ENCODE measurements at regions not wholly inside any gene's neighbourhood (a gene's known extent, or its start where the extent isn't known, plus 50 kb on each side); places are given as distances from the start of the nearest gene placed in this dataset.
"Not testable (repeated sequence)": the region's sequence is repeated elsewhere in the genome, so short reads cannot be mapped to it uniquely, and the experiment has no call there.

- no peak for DNase-seq (ENCODE audit: low read depth)
Observed at GRCh38 chr11:43129329-43129728, 182.5 kb upstream of the API5 start.

GRCh38 chr11:43130616-43131015, 181.2 kb upstream of the API5 start:
- no peak for DNase-seq (ENCODE audit: low read depth)

GRCh38 chr11:43135966-43136534, 175.7 kb upstream of the API5 start:
- DNase-seq (ENCODE audit: low read depth): no peak

DNA sequence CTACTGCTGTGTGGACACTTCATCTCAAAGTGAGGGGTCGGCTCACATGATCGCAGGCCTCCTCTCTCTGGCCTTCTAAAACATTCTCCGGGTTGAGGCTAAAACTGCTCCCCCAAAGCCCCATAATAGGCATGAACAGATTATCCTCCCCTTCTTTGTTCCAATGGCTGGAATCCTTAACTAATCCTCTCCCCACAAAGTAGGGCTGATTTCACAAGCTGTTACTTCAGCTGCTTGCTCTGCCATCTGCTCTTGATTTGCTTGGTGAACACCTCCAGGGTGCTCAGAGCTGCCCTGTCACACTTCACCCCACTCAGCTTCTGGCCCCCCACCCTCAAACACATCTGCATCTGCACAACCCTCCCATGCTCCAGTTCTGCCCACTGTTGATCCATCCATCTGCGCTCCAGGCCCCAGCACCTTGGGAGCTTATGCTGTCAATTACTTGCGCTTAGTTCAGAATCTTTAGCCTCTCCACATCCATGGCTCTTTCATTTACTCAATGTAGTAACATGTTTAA, 173.1 kb upstream of the API5 start:
- DNase-seq (ENCODE audit: low read depth): no peak

DNA sequence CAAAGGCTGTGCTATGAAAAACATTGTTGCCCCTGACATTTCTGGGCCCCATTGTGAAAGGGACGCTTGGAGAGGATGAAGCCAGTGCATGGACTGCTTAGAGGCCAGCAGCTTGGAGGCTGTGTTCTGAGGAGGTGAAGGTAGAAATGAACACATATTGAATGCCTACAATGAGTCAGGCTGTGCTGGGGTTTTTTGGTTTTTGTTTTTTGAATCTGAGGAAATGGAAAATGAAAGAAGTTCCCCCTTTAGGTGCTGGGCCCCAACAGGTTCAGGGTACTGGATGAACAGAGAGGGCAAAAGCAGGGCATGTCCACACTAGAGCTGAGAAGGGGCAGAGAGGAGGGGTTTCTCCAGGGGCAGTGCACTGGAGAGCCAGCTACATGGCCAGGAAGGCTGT, 166.1 kb upstream of the API5 start:
- no peak for DNase-seq (ENCODE audit: low read depth)

- DNase-seq (ENCODE audit: low read depth): no peak
Observed at GRCh38 chr11:43150697-43151096, 161.1 kb upstream of the API5 start.

- no peak for DNase-seq (ENCODE audit: low read depth)
Observed at GRCh38 chr11:43164831-43165230, 147.0 kb upstream of the API5 start.

DNA sequence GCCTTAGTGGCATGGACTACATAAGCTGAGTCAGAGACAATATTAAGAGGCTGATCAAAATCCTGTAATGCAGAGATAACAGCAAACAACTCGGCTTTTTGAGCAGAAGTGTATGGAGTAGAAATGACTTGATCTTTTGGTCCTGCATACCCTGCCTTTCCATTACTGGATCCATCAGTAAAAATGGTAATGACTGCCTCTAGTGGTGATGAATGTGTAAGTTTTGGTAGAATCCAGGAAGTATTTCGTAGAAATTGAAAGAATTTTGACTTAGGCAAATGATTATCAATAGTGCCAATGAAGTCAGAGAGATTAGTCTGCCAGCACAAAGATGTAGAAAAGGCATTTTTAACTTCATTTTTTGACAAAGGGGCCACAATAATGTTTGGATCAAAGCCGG, 146.4 kb upstream of the API5 start:
- not testable (repeated sequence) for DNase-seq (ENCODE audit: low read depth)

- not testable (repeated sequence) for DNase-seq (ENCODE audit: low read depth)
Observed at GRCh38 chr11:43168241-43168640, 143.6 kb upstream of the API5 start.

GRCh38 chr11:43172477-43172876, 139.3 kb upstream of the API5 start:
- no peak for DNase-seq (ENCODE audit: low read depth)

DNA sequence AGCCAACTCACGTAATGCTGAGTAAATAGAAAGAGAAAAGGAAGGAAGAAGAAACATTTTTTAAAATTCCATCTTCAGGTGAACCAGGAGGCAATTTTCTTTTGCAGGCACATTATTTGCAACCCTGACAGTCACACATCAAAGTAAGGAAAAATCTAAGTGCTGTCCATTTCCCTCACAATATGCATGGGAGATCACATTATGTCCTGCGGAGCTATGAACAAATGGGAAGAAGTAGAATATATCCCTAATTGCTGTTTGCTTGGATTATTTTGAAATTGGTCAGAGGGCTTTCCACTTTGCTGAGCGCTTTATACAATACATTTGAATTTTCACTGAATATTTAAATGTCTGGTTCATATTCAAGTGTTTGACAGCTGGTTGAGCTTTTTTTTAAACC, 133.8 kb upstream of the API5 start:
- no peak for DNase-seq (ENCODE audit: low read depth)

DNA sequence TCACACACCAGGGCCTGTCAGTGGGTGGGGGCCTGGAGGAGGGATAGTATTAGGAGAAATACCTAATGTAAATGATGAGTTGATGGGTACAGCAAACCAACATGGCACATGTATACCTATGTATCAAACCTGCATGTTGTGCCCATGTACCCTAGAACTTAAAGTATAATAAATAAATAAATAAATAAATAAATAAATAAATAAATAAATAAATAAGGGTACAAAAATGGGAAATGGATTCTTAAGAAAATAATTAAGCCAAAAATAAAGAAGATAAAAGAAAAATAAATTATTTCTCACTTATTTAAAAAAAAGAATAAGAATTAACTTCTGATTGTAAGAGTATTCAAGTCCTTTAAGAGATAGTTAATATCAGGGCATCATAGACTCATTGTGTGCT, 117.3 kb upstream of the API5 start:
- not testable (repeated sequence) for DNase-seq (ENCODE audit: low read depth)

- DNase-seq (ENCODE audit: low read depth): no peak
Observed at GRCh38 chr11:43197379-43197778, 114.4 kb upstream of the API5 start.

GRCh38 chr11:43200031-43200430, 111.8 kb upstream of the API5 start:
- no peak for DNase-seq (ENCODE audit: low read depth)

DNA sequence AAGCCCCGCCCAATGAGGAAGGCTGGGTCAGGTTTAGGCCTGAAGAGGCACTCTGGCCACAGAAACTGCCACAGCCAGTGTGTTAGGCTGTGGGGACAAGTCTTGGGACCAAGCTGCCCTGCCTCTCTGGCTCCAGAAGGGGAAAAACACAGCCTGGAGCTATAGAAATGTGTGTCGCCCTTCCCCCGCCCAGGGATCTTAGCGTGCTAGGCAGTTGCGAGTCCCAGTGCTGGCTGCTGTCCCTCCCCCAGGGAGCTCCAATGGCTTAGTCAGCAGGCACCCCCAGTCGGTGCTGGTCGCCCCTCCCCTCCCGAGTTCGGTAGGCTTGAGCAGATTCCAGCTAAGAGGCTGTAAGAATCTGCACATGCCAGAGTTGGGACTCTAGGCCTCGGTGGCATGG, 99.5 kb upstream of the API5 start:
- no peak for DNase-seq (ENCODE audit: low read depth)

DNA sequence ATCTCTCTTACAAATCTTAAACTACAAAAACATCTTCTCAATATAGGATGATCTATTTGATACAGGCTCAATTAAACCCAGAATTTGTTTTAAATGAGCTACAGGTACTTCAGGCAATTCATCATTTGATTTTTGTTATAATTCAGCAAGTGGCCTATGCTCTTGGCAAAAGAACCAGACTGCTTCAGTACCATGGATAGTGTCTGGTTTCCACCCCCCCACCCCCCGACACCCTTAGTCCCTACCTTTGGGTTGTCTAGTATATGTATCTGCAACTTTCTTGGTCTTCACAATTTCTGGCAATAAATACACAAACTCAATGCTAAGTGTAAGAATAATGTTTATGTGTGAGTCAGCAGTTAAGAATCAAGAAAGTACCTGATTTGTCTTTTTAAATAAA, 97.3 kb upstream of the API5 start:
- DNase-seq (ENCODE audit: low read depth): no peak

GRCh38 chr11:43217849-43218248, 93.9 kb upstream of the API5 start:
- no peak for DNase-seq (ENCODE audit: low read depth)

GRCh38 chr11:43222215-43222614, 89.6 kb upstream of the API5 start:
- no peak for DNase-seq (ENCODE audit: low read depth)

GRCh38 chr11:43223026-43223425, 88.8 kb upstream of the API5 start:
- no peak for DNase-seq (ENCODE audit: low read depth)

DNA sequence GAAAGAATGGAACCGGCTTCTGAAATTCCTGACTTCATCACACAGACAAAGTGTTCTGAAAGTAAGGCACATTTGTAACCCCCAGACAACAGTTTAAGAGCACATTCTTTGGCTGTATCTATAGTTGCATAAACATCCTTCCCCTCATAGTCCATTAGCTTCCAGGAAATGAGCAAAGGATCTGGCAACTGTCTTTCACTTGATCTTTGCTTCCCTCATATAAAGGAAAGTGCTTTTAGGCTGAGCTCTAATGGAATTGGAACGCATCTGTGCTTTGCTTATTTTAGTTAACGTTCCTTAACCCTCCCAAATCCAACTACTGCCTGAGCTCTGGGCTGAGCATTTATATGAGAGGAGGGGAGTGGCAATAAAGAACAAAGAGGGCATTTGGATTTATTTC, 76.9 kb upstream of the API5 start:
- DNase-seq (ENCODE audit: low read depth): peak; percentile 11

GRCh38 chr11:43238341-43238740, 73.5 kb upstream of the API5 start:
- no peak for DNase-seq (ENCODE audit: low read depth)

GRCh38 chr11:43239791-43240190, 72.0 kb upstream of the API5 start:
- DNase-seq (ENCODE audit: low read depth): no peak

GRCh38 chr11:43242401-43242800, 69.4 kb upstream of the API5 start:
- no peak for DNase-seq (ENCODE audit: low read depth)

DNA sequence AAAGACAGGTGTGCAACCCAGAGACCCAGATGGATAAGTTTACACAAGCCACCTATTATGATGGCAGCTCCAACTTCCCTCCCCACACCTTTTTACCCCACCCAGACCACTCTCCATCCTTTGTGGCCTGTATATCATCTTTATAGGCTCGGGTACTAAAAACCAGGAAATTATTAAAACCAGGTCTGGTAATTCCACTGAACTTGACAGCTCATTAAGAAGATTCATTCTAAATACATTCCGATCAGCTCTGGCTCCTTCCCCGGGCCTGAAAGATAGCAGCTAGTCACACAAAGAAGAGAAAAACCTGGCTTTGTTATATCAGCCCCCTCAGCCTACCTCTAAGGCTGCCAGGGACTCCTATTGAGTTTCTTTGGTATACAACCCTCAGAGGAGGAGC, 67.9 kb upstream of the API5 start:
- no peak for DNase-seq (ENCODE audit: low read depth)

Data from RPMI7951 (cell line).